NCI-H82 treated with DMSO at 0.1 percent for 48 hours (cell line): ENCODE measurements at regions not wholly inside any gene's neighbourhood (a gene's known extent, or its start where the extent isn't known, plus 50 kb on each side); places are given as distances from the start of the nearest gene placed in this dataset.

Experiments
- DNase-seq: peaks from one replicate; lab custom pipeline; 2025; ENCODE audit not compliant: unreplicated experiment; lab: John Stamatoyannopoulos, UW

DNA sequence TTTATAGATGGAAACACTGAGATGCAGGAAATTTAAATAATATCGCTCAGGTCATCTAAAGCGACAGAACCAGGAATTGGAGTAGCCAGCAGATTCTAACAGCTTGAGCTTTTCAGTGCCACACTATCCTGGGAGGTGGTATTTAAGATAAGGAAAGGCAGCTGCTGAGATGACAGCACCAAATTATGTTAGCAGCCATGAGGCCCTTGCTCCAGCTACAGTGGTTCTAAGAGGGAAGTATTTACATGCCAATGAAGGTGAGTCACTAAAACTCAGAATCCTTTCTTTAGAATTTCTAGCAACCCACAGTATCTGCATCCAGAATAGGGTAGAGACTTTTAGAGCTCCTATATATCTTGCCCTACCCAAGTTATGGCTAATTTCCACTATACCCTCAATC lies 127.0 kb upstream of the VLDLR start:
- no peak for DNase-seq

- no peak for DNase-seq
Observed at GRCh38 chr9:2495221-2496005, 126.2 kb upstream of the VLDLR start.

DNA sequence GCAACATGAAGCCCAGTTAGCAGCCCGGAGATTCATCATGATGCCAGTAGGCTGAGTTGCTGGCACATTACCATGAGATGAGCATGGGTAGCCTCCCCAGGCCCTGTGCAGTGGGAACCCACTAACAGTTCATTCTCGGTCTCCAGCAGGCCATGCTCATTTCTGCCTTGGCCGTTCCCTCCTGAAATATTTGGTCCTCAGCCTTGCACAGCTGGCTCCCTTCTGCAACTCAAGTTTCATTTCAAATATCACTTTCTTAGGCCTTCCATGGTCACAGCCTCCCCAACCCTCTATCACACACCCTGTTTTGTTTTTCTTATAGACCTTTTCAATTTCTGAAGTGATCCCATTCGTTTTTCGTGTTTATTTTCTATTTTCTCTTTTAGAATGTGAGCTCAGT lies 125.4 kb upstream of the VLDLR start:
- no peak for DNase-seq

DNA sequence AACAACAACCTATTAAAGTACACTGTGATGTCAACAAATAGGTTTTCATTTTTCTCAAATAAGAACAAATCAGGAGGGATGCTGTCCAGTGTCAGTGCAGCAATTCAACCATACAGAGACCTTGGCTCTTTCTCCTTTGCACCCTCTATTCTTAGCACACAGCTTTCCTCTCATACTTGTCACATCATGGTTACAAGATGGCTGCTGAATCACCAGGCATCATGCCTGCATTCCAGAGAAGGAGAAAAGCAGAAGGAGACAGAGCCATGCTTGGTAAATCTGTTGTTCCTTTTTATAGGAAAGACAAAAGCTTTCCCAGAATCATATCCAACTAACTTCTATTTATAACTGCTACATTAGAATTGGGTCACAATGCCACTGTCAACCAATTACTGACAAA lies 124.7 kb upstream of the VLDLR start:
- no peak for DNase-seq

GRCh38 chr9:2497666-2498400 lies 123.8 kb upstream of the VLDLR start:
- no peak for DNase-seq

GRCh38 chr9:2502210-2502609 lies 119.4 kb upstream of the VLDLR start:
- no peak for DNase-seq

DNA sequence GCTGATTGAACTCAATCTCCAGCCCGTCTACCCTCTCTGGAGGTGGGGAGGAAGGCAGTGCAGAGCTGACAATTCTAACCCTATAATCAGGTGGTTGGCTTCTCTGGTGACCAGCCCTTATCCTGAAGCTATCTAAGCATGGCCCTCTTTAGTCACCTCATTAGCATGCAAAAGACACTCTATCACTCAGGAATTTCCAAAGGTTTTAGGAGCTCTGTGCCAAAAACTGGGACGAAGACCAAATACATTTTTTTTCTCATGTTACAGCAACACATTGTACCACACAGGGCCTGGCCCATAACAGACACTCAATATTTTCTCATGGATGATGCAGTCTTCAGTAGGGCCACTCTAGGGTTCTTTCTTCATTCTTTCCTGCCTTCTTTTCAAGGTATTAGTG lies 118.8 kb upstream of the VLDLR start:
- DNase-seq: no peak

GRCh38 chr9:2506321-2506720 lies 115.3 kb upstream of the VLDLR start:
- DNase-seq: no peak

- no peak for DNase-seq
Observed at GRCh38 chr9:2523591-2523990, 98.0 kb upstream of the VLDLR start.

DNA sequence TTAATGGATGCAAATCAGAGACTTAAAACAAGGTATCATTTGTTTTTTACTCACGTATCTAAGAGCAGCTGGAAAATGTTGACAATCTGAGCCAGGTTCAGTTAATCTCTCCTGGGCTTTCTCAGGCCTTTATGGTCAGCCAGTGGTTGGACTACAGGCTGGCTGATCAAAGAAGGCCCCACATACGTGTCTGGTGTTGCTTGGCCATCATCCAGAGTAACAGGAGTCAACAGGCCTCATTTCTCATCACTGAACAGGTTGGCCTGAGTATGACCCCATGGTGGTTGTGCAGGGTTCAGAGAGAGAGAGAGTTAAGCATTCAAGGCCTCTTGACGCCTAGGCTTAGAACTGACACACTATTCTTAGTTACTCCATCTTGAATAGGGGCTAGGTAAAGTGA lies 97.0 kb upstream of the VLDLR start:
- no peak for DNase-seq

DNA sequence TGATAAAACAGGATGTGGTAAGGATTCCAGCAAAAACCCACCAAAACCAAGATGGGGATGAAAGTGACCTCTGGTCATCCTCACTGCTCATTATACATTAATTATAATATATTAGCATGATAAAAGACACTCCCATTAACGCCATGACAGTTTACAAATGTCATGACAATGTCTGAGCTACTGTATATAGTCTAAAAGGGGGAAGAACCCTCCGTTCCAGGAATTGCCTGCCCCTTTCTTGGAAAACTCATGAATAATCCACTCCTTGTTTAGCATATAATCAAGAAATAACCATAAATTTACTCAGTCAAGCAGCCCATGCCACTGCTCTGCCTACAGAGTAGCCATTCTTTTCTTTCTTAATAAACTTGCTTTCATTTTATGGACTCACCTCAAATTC lies 96.4 kb upstream of the VLDLR start:
- no peak for DNase-seq

GRCh38 chr9:2526071-2526828 lies 95.3 kb upstream of the VLDLR start:
- DNase-seq: no peak

DNA sequence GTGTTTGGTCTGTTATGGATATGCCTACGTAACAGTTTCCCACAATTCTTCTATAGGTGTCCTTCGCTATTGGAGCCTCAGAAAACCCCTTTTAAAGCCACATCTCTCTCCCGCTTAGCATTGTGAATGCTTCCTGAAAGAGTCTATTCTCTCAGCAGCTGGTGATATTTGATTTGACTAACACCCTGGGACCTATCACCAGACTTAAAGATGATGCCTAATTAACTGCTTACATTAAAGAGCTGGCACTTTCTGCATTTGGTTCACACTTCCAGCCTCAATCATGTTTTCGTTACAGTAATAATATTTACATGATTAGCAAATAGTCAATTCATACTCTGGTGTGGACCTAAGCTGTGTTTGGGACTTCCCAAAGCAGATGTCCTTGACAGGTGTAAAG lies 90.1 kb upstream of the VLDLR start:
- no peak for DNase-seq

DNA sequence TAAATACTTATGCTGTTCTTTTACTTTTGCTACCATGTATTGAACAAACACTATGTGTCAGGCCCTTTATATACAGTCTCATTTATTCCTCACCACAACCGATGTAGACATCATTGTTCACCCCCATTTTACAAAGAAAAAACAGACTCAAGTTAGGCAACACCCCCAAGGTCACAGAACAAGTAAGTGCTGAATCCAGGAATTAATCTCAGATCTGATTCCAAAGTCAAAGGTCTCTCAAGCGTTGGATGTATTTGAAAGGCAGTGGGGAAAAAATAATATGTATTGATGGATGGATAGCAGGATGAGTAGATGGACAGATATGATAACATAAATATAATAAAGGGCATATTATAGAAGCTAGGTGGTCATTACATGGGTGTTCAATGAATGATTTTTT lies 85.1 kb upstream of the VLDLR start:
- DNase-seq: no peak

DNA sequence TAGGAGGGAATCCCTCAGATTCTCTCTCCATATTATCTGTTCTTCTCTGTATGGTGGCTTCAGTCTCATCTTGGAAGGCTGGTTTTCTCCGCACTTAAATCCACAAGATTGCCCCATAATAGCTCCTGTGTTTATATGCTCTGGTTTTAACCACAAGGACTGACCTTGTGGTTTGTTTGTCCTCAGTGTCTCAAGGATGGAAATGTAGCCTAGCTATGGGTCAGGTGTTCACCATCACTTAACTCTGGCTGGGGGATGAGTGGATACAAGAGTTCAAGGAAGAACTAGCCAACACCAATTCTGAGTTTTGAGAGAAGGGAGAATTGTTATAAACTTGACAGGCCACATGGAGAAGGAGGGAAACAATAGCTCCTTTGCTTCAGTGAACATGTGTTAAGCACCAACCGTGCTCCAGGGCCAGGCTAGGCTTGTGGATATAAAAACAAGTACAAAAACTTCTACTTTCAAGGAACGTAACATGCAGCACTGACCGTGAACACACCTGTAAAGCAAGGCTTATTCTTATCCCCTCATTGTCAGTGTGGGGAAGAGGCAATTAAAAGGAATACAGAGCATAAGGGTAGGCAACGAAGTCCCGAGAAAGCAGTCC lies 75.6 kb upstream of the VLDLR start:
- no peak for DNase-seq

DNA sequence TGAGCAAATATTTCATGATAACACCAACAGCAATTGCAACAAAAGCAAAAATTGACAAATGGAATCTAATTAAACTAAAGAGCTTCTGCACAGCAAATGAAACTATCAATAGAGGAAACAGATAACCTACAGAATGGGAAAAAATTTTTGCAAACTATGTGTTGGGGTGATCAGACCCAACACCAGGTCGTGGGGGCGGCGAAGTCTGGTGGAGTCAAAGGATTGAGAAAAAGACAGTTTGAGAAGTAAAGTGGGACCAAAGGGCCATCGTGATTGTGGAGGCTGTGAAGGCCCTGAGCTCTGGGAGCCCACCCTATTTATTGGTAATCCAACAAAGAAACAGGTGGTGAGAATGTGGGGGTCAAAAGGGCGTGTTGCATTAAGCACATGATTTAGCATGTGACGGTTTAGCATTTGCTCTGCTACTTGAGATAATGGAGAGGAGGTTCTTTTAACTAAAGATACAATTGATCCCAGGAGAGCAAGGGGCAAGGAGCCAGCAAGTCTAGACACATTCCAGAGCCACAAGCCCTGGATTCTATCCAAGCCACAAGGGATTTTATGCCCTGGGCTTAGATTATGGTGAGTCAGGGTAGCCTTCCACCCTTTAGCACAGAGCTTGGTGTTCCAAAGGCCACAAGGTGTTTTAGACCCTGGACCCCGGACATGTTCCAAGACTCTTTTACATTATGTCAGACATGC lies 65.5 kb upstream of the VLDLR start:
- peak; percentile 35 for DNase-seq

DNA sequence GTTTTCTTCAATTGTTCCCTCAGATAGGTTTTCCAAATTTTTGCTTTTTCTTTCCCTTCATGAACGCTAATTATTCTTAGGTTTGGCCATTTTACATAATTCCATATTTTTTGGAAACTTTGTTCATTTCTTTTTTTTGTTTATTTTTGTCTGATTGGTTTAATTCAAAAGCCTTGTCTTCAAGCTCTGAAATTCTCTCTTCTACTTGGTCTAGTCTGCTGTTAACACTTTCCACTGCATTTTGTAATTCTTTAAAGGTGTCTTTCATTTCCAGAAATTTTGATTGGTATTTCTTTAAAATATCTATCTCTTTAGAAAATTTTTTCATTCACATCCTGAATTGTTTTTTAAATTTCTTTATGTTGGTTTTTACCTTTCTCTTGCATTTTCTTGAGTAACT lies 63.9 kb upstream of the VLDLR start:
- DNase-seq: no peak

DNA sequence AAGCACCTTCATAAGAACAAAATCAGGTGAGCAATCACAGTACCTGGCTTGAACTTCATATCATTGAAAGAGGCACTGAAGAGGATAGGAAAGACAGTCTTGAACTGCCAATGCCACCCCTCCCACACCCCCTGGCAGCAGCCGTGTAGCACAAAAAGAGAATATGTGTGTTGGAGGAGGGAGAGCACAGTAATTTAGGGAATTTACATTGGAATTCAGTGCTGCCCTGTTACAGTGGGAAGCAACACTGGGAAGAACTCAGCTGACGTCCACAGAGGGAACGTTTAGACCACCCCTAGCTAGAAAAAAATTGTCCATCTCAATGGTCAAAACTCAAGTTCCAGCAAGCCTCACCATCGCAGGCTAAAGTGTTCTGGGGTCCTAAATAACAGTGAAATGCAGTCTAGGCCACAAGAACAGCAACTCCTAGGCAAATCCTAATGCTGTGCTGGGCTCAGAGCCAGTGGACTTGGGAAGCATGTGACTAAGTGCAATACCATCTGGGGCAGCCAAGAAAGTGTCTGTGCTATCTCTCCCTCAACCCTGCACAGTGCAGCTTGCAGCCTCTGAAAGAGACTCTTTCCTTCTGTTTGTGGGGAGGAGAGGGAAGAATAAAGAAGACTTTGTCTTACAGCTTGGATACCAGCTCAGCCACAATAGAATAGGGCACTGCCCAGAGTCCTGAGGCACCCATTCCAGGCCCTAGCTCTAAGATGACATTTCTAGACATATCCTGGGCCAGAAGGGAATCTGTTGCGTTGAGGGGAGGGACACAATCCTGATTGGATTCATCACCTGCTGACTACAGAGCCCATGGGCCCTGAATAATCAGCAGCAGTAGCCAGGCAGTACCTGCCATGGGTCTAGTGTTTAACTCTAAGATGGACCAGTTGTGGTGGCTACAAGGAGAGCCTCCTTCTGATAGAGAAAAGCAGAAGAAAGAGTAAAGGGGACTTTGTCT lies 62.1 kb upstream of the VLDLR start:
- peak; percentile 25 for DNase-seq

GRCh38 chr9:2560180-2560579 lies 61.4 kb upstream of the VLDLR start:
- DNase-seq: no peak
